ENCODE measurements at regions not wholly inside any gene's neighbourhood (a gene's known extent, or its start where the extent isn't known, plus 50 kb on each side); places are given as distances from the start of the nearest gene placed in this dataset.
"Not testable (repeated sequence)": the region's sequence is repeated elsewhere in the genome, so short reads cannot be mapped to it uniquely, and the experiment has no call there.

DNA sequence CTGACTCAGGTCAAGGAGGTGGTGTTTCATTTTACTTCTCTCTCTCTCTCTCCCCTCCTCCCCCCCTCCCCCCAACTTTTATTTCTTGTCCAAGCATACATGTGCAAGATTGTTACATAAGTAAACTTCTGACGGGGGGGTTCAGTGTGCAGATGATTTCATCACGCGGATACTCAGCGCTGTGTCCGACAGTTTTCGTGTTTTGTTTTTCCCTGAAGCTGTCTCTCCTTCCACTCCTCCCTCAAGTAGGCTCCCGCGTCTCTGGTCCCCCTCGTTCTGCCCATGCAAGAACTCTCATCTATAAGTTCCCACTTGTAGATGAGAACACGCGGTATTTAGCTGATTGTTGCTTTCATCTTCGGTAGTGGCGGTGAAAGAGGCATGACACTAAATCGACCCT is 111.0 kb upstream of the ANKRD30BL start:
- TF ChIP-seq SPI1 (IDR thresholded peaks at IDR 0.05; ENCODE audit: borderline replicate concordance, low read depth) (no peak), POLR2AphosphoS5 (IDR thresholded peaks at IDR 0.05; ENCODE audit: low read depth) (no peak), GABPA (IDR thresholded peaks at IDR 0.05; ENCODE audit: low read depth) (no peak)
- TF ChIP-seq, protein P1, sequence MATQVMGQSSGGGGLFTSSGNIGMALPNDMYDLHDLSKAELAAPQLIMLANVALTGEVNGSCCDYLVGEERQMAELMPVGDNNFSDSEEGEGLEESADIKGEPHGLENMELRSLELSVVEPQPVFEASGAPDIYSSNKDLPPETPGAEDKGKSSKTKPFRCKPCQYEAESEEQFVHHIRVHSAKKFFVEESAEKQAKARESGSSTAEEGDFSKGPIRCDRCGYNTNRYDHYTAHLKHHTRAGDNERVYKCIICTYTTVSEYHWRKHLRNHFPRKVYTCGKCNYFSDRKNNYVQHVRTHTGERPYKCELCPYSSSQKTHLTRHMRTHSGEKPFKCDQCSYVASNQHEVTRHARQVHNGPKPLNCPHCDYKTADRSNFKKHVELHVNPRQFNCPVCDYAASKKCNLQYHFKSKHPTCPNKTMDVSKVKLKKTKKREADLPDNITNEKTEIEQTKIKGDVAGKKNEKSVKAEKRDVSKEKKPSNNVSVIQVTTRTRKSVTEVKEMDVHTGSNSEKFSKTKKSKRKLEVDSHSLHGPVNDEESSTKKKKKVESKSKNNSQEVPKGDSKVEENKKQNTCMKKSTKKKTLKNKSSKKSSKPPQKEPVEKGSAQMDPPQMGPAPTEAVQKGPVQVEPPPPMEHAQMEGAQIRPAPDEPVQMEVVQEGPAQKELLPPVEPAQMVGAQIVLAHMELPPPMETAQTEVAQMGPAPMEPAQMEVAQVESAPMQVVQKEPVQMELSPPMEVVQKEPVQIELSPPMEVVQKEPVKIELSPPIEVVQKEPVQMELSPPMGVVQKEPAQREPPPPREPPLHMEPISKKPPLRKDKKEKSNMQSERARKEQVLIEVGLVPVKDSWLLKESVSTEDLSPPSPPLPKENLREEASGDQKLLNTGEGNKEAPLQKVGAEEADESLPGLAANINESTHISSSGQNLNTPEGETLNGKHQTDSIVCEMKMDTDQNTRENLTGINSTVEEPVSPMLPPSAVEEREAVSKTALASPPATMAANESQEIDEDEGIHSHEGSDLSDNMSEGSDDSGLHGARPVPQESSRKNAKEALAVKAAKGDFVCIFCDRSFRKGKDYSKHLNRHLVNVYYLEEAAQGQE (IDR thresholded peaks at IDR 0.05; ENCODE audit: insufficient replicate concordance, low read depth), result no peak
- TF ChIP-seq, protein P2, sequence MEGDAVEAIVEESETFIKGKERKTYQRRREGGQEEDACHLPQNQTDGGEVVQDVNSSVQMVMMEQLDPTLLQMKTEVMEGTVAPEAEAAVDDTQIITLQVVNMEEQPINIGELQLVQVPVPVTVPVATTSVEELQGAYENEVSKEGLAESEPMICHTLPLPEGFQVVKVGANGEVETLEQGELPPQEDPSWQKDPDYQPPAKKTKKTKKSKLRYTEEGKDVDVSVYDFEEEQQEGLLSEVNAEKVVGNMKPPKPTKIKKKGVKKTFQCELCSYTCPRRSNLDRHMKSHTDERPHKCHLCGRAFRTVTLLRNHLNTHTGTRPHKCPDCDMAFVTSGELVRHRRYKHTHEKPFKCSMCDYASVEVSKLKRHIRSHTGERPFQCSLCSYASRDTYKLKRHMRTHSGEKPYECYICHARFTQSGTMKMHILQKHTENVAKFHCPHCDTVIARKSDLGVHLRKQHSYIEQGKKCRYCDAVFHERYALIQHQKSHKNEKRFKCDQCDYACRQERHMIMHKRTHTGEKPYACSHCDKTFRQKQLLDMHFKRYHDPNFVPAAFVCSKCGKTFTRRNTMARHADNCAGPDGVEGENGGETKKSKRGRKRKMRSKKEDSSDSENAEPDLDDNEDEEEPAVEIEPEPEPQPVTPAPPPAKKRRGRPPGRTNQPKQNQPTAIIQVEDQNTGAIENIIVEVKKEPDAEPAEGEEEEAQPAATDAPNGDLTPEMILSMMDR (IDR thresholded peaks at IDR 0.05; ENCODE audit: insufficient read depth, low read length), result no peak
- Histone ChIP-seq H3K4me3 (replicated peaks; ENCODE audit: insufficient read depth, low read length) (no peak overlapping the region), H3K27ac (replicated peaks) (no peak overlapping the region), H3K27me3 (ENCODE audit: insufficient read depth, poor library complexity, severe bottlenecking) (peaks cover 8% of the 10 kb centered on the region)
- DNase-seq (ENCODE audit: low read depth in 1 of 2, low spot score in 1 of 2), result no peak

DNA sequence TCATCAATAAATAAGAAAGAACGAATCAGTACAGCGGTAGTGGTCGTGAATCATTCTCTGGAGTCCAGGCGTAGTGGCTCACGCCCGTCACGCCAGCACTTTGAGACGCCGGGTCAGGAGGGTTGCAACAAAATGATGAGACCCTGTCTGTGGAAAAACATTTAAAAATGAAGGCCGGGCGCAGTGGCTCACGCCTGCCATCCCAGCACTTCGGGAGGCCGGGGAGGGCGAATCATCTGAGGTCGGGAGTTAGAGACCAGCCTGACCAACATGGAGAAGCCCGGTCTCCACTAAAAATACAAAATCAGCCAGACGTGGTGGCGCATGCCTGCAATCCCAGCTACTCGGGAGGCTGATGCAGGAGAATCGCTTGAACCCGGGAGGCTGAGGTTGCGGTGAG is 111.8 kb upstream of the ANKRD30BL start:
- DNase-seq (ENCODE audit: low read depth in 1 of 2, low spot score in 1 of 2); H3K27ac ChIP-seq (replicated peaks); H3K4me3 ChIP-seq (replicated peaks; ENCODE audit: insufficient read depth, low read length); H3K27me3 ChIP-seq (ENCODE audit: insufficient read depth, poor library complexity, severe bottlenecking): not testable (repeated sequence)

DNA sequence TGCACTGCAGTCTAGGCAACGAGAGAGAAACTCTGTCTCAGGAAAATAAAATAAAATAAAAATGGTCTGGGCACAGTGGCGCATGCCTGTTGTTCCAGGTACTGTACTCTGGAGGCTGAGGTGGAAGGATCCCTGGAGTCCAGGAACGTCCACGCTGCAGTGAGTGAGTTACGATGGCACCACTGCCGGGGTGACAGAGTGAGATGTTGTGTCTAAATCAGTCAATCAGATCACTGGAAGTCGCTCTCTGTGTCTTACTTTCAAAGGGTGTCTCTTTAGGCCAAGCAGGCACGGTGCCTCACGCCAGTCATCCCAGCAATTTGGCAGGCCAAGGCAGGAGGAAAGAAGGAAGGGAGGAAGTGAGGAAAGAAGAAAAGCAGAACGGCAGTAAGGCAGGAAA is 112.2 kb upstream of the ANKRD30BL start:
- DNase-seq (ENCODE audit: low read depth in 1 of 2, low spot score in 1 of 2), result no peak
- Histone ChIP-seq H3K27ac (replicated peaks) (no peak overlapping the region), H3K4me3 (replicated peaks; ENCODE audit: insufficient read depth, low read length) (no peak overlapping the region), H3K27me3 (ENCODE audit: insufficient read depth, poor library complexity, severe bottlenecking) (peaks cover 5% of the 10 kb centered on the region)
- TF ChIP-seq, protein P1 (IDR thresholded peaks at IDR 0.05; ENCODE audit: insufficient replicate concordance, low read depth), result no peak
- TF ChIP-seq GABPA (IDR thresholded peaks at IDR 0.05; ENCODE audit: low read depth), result no peak
- no peak for TF ChIP-seq POLR2AphosphoS5 (IDR thresholded peaks at IDR 0.05; ENCODE audit: low read depth)
- TF ChIP-seq, protein P2 (IDR thresholded peaks at IDR 0.05; ENCODE audit: insufficient read depth, low read length), result no peak
- no peak for TF ChIP-seq SPI1 (IDR thresholded peaks at IDR 0.05; ENCODE audit: borderline replicate concordance, low read depth)

DNA sequence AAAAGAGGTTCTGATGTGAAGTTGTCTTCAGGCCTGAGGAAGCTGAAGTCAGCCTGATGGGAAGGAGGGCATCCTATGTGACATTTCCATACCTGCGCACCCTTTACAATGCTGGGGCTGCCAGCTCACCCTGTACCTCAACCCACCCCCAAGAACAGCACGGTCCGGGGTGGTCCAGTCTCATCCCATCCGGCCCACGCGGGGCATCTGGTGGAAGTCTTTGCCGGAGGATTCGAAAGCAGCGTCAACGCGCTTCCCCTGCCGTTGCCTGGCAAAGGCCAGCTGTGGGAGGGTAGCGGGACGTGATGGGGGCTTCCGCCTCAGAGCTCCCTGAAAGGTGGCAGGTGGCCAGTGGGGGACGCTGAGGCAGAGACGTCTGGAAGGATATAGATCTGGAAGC is 113.6 kb upstream of the ANKRD30BL start:
- H3K4me3 ChIP-seq (replicated peaks; ENCODE audit: insufficient read depth, low read length), result no peak overlapping the region
- no peak for DNase-seq (ENCODE audit: low read depth in 1 of 2, low spot score in 1 of 2)
- H3K27ac ChIP-seq (replicated peaks), result no peak overlapping the region

More for the DNA sequence above, 113.6 kb upstream of the ANKRD30BL start:
- H3K27me3 ChIP-seq (ENCODE audit: insufficient read depth, poor library complexity, severe bottlenecking), result no peaks in the 10 kb centered on the region
- TF ChIP-seq, protein P2 (IDR thresholded peaks at IDR 0.05; ENCODE audit: insufficient read depth, low read length), result no peak
- TF ChIP-seq GABPA (IDR thresholded peaks at IDR 0.05; ENCODE audit: low read depth) (no peak), SPI1 (IDR thresholded peaks at IDR 0.05; ENCODE audit: borderline replicate concordance, low read depth) (no peak), POLR2AphosphoS5 (IDR thresholded peaks at IDR 0.05; ENCODE audit: low read depth) (no peak)
- TF ChIP-seq, protein P1 (IDR thresholded peaks at IDR 0.05; ENCODE audit: insufficient replicate concordance, low read depth), result no peak

All from HL-60 (cell line).